ENCODE measurements at regions not wholly inside any gene's neighbourhood (a gene's known extent, or its start where the extent isn't known, plus 50 kb on each side); places are given as distances from the start of the nearest gene placed in this dataset.
A peak's percentile ranks its signal among the peaks of the same experiment; 100 is the strongest.
"Not testable (repeated sequence)": the region's sequence is repeated elsewhere in the genome, so short reads cannot be mapped to it uniquely, and the experiment has no call there.

GRCh38 chr12:23262670-23263069, 637.7 kb downstream of the ETNK1 start:
- Histone ChIP-seq H3K27ac (no peak overlapping the region), H3K36me3 (no peaks in the 10 kb centered on the region), H3K4me3 (no peak overlapping the region), H3K27me3 (replicated peaks in 1 of 7) (no peaks in the 10 kb centered on the region), H3K4me1 (no peaks in the 10 kb centered on the region), H3K9me3 (no peaks in the 10 kb centered on the region)
- DNase-seq = no peak
- 86 to 90% (median 86%) methylated on average over 4 of the region's 4 CpGs for WGBS, 5 donors
- intact Hi-C loops (cut with DNase I; ENCODE audit: low total_unique reads) = no loop called here
- no peak for TF ChIP-seq POLR2AphosphoS5 (IDR thresholded peaks at IDR 0.05)
- TF ChIP-seq CTCF (IDR thresholded peaks at IDR 0.05 in 8 of 11, conservative IDR thresholded peaks at IDR 0.05 in 3 of 11) = no peak
- TF ChIP-seq POLR2A (IDR thresholded peaks at IDR 0.05) = no peak

GRCh38 chr12:23277831-23278230, 652.9 kb downstream of the ETNK1 start:
- no peak for TF ChIP-seq POLR2A (IDR thresholded peaks at IDR 0.05)
- no peak for TF ChIP-seq POLR2AphosphoS5 (IDR thresholded peaks at IDR 0.05)
- TF ChIP-seq CTCF (IDR thresholded peaks at IDR 0.05 in 8 of 11, conservative IDR thresholded peaks at IDR 0.05 in 3 of 11) = no peak
- no peaks in the 10 kb centered on the region for H3K4me1 ChIP-seq
- no peak overlapping the region for H3K27ac ChIP-seq
- H3K9me3 ChIP-seq = peaks cover 0 to 5% (median 0%) of the 10 kb centered on the region in 8 donors
- H3K36me3 ChIP-seq = no peaks in the 10 kb centered on the region
- no peak overlapping the region for H3K4me3 ChIP-seq
- DNase-seq = no peak
- no peaks in the 10 kb centered on the region for H3K27me3 ChIP-seq (replicated peaks in 1 of 7)
- WGBS, 5 donors = 50 to 81% (median 67%) methylated on average over 1 of the region's 1 CpG
- intact Hi-C loops (cut with DNase I; ENCODE audit: low total_unique reads) = no loop called here

GRCh38 chr12:23281295-23281694, 656.3 kb downstream of the ETNK1 start:
- Histone ChIP-seq H3K27ac (no peak overlapping the region), H3K4me3 (no peak overlapping the region), H3K27me3 (replicated peaks in 1 of 7) (no peaks in the 10 kb centered on the region), H3K9me3 (peaks cover 0 to 12% (median 4%) of the 10 kb centered on the region in 8 donors), H3K36me3 (no peaks in the 10 kb centered on the region), H3K4me1 (no peaks in the 10 kb centered on the region)
- no peak for DNase-seq
- intact Hi-C loops (cut with DNase I; ENCODE audit: low total_unique reads) = no loop called here
- WGBS, 5 donors = 90 to 94% (median 93%) methylated on average over 4 of the region's 4 CpGs
- TF ChIP-seq POLR2A (IDR thresholded peaks at IDR 0.05) (no peak), POLR2AphosphoS5 (IDR thresholded peaks at IDR 0.05) (no peak), CTCF (IDR thresholded peaks at IDR 0.05 in 8 of 11, conservative IDR thresholded peaks at IDR 0.05 in 3 of 11) (no peak)

GRCh38 chr12:23282701-23283100, 657.7 kb downstream of the ETNK1 start:
- TF ChIP-seq CTCF (IDR thresholded peaks at IDR 0.05 in 8 of 11, conservative IDR thresholded peaks at IDR 0.05 in 3 of 11) (no peak), POLR2A (IDR thresholded peaks at IDR 0.05) (no peak), POLR2AphosphoS5 (IDR thresholded peaks at IDR 0.05) (no peak)

GRCh38 chr12:23285764-23286530, 661.0 kb downstream of the ETNK1 start:
- H3K4me1 ChIP-seq; H3K27me3 ChIP-seq (replicated peaks in 1 of 7); H3K27ac ChIP-seq; H3K36me3 ChIP-seq; intact Hi-C loops (cut with DNase I; ENCODE audit: low total_unique reads); H3K4me3 ChIP-seq: not testable (repeated sequence)
- H3K9me3 ChIP-seq = peaks cover 0 to 13% (median 4%) of the 10 kb centered on the region in 8 donors
- WGBS, 5 donors = 92 to 93% (median 92%) methylated on average over 47 to 57 of the region's 57 CpGs
- DNase-seq = peak; percentile 69

More at GRCh38 chr12:23282701-23283100, 657.7 kb downstream of the ETNK1 start:
- intact Hi-C loops (cut with DNase I; ENCODE audit: low total_unique reads) = no loop called here
- H3K36me3 ChIP-seq = no peaks in the 10 kb centered on the region
- no peak overlapping the region for H3K27ac ChIP-seq
- no peak overlapping the region for H3K4me3 ChIP-seq
- H3K27me3 ChIP-seq (replicated peaks in 1 of 7) = no peaks in the 10 kb centered on the region
- no peak for DNase-seq
- H3K9me3 ChIP-seq = peaks cover 0 to 13% (median 4%) of the 10 kb centered on the region in 8 donors
- H3K4me1 ChIP-seq = no peaks in the 10 kb centered on the region

Data from spleen (tissue), 11 donors.